ENCODE measurements at regions not wholly inside any gene's neighbourhood (a gene's known extent, or its start where the extent isn't known, plus 50 kb on each side); places are given as distances from the start of the nearest gene placed in this dataset.

DNA sequence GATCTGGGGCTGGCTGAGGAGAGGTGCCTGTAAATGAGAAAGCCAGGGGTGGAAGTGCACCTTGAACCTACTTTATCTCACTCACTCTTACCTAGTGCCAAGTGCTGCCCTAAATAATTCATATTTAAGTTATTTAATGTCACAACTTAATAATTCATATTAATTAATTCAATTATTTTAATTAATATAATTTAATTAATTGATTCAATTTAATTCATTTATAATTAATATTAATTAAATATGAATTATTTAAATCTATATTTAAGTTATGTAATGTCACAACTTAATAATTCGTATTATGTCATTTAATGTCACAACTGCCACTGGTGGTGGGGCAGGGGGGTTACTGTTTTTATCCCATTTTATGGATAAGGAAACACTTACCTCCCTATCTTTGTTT, 361.6 kb upstream of the RUNX1 start:
- peaks cover 8% of the 10 kb centered on the region for H3K4me1 Mint-ChIP-seq
- H3K27me3 Mint-ChIP-seq (ENCODE audit: low read depth in 3 of 3): peaks cover 2 to 8% (median 4%) of the 10 kb centered on the region in 3 donors
- Histone ChIP-seq H3K36me3 (replicated peaks in 1 of 2; ENCODE audit: control insufficient read depth in 1 of 2, insufficient read depth in 2 of 2, low read length in 2 of 2) (no peaks in the 10 kb centered on the region), H2AFZ (ENCODE audit: insufficient read depth, low read depth, low read length, poor library complexity, severe bottlenecking) (no peak overlapping the region), H3K9ac (ENCODE audit: insufficient read depth, low read length, poor library complexity, severe bottlenecking) (no peak overlapping the region), H3K9me3 (replicated peaks in 1 of 2; ENCODE audit: control insufficient read depth in 1 of 2, insufficient read depth in 1 of 2, low read length in 2 of 2) (no peaks in the 10 kb centered on the region), H3K4me3 (replicated peaks in 1 of 3; ENCODE audit: low read depth in 2 of 3, low read length in 3 of 3) (no peak overlapping the region), H4K20me1 (ENCODE audit: insufficient read depth, low read length) (no peaks in the 10 kb centered on the region), H3K27me3 (ENCODE audit: control insufficient read depth in 2 of 2, insufficient read depth in 2 of 2, low read length in 2 of 2) (no peaks in the 10 kb centered on the region), H3K4me1 (ENCODE audit: control insufficient read depth in 1 of 2, insufficient read depth in 2 of 2, low read length in 2 of 2) (no peaks in the 10 kb centered on the region), H3K27ac (ENCODE audit: low read depth in 1 of 2, low read length in 2 of 2) (no peak overlapping the region), H3K79me2 (ENCODE audit: insufficient read depth, low read length) (no peaks in the 10 kb centered on the region), H3K4me2 (replicated peaks; ENCODE audit: extremely low read depth, low read length, poor library complexity, severe bottlenecking) (no peak overlapping the region)
- no peak overlapping the region for H3K4me3 Mint-ChIP-seq
- TF ChIP-seq, protein P1, sequence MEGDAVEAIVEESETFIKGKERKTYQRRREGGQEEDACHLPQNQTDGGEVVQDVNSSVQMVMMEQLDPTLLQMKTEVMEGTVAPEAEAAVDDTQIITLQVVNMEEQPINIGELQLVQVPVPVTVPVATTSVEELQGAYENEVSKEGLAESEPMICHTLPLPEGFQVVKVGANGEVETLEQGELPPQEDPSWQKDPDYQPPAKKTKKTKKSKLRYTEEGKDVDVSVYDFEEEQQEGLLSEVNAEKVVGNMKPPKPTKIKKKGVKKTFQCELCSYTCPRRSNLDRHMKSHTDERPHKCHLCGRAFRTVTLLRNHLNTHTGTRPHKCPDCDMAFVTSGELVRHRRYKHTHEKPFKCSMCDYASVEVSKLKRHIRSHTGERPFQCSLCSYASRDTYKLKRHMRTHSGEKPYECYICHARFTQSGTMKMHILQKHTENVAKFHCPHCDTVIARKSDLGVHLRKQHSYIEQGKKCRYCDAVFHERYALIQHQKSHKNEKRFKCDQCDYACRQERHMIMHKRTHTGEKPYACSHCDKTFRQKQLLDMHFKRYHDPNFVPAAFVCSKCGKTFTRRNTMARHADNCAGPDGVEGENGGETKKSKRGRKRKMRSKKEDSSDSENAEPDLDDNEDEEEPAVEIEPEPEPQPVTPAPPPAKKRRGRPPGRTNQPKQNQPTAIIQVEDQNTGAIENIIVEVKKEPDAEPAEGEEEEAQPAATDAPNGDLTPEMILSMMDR (IDR thresholded peaks at IDR 0.05): no peak
- H3K36me3 Mint-ChIP-seq: no peaks in the 10 kb centered on the region
- peaks cover 0 to 1% (median 0%) of the 10 kb centered on the region in 7 donors for H3K9me3 Mint-ChIP-seq
- intact Hi-C loops (cut with micrococcal nuclease): no loop called here
- H3K27ac Mint-ChIP-seq: no peak overlapping the region
- no peak for DNase-seq
- WGBS (ENCODE audit: insufficient coverage): no CpG with 5 or more reads among the region's 1 CpG

DNA sequence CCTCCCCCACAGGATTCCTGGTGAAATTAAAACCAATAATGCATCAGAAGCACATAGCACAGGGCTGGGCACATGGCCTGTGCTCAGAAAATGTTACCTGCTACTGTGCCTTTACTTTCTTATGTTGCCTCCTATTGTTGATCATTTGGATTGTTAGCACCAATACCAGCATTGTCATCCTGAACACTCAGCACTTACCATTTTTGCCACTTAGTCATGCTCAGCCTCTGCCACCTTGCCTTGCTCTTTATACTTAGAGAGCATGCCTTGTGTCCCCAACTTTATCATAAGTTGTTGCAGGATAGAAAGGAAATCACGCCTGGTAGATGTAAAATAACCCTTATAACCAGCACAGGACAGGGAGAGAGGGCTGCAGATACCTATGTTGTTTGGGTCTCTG, 361.0 kb upstream of the RUNX1 start:
- no peaks in the 10 kb centered on the region for H3K4me1 ChIP-seq (ENCODE audit: control insufficient read depth in 1 of 2, insufficient read depth in 2 of 2, low read length in 2 of 2)
- no peaks in the 10 kb centered on the region for H3K36me3 Mint-ChIP-seq
- peaks cover 0 to 1% (median 0%) of the 10 kb centered on the region in 7 donors for H3K9me3 Mint-ChIP-seq
- no peaks in the 10 kb centered on the region for H3K9me3 ChIP-seq (replicated peaks in 1 of 2; ENCODE audit: control insufficient read depth in 1 of 2, insufficient read depth in 1 of 2, low read length in 2 of 2)
- TF ChIP-seq, protein P1 (IDR thresholded peaks at IDR 0.05): no peak
- no peak overlapping the region for H2AFZ ChIP-seq (ENCODE audit: insufficient read depth, low read depth, low read length, poor library complexity, severe bottlenecking)
- no peak overlapping the region for H3K4me3 ChIP-seq (replicated peaks in 1 of 3; ENCODE audit: low read depth in 2 of 3, low read length in 3 of 3)
- no peak overlapping the region for H3K4me3 Mint-ChIP-seq
- DNase-seq: no peak
- no peak overlapping the region for H3K9ac ChIP-seq (ENCODE audit: insufficient read depth, low read length, poor library complexity, severe bottlenecking)
- no peak overlapping the region for H3K4me2 ChIP-seq (replicated peaks; ENCODE audit: extremely low read depth, low read length, poor library complexity, severe bottlenecking)
- no peak overlapping the region for H3K27ac Mint-ChIP-seq
- H3K27me3 ChIP-seq (ENCODE audit: control insufficient read depth in 2 of 2, insufficient read depth in 2 of 2, low read length in 2 of 2): no peaks in the 10 kb centered on the region
- no peaks in the 10 kb centered on the region for H3K36me3 ChIP-seq (replicated peaks in 1 of 2; ENCODE audit: control insufficient read depth in 1 of 2, insufficient read depth in 2 of 2, low read length in 2 of 2)
- no peaks in the 10 kb centered on the region for H4K20me1 ChIP-seq (ENCODE audit: insufficient read depth, low read length)
- H3K27me3 Mint-ChIP-seq (ENCODE audit: low read depth in 3 of 3): peaks cover 0 to 9% (median 6%) of the 10 kb centered on the region in 3 donors
- H3K27ac ChIP-seq (ENCODE audit: low read depth in 1 of 2, low read length in 2 of 2): no peak overlapping the region
- H3K4me1 Mint-ChIP-seq: peaks cover 8% of the 10 kb centered on the region
- intact Hi-C loops (cut with micrococcal nuclease): no loop called here
- no peaks in the 10 kb centered on the region for H3K79me2 ChIP-seq (ENCODE audit: insufficient read depth, low read length)
- WGBS (ENCODE audit: insufficient coverage): no CpG with 5 or more reads among the region's 1 CpG

Data from CD14-positive monocyte (primary cell).